ENCODE measurements at regions not wholly inside any gene's neighbourhood (a gene's known extent, or its start where the extent isn't known, plus 50 kb on each side); places are given as distances from the start of the nearest gene placed in this dataset.

DNA sequence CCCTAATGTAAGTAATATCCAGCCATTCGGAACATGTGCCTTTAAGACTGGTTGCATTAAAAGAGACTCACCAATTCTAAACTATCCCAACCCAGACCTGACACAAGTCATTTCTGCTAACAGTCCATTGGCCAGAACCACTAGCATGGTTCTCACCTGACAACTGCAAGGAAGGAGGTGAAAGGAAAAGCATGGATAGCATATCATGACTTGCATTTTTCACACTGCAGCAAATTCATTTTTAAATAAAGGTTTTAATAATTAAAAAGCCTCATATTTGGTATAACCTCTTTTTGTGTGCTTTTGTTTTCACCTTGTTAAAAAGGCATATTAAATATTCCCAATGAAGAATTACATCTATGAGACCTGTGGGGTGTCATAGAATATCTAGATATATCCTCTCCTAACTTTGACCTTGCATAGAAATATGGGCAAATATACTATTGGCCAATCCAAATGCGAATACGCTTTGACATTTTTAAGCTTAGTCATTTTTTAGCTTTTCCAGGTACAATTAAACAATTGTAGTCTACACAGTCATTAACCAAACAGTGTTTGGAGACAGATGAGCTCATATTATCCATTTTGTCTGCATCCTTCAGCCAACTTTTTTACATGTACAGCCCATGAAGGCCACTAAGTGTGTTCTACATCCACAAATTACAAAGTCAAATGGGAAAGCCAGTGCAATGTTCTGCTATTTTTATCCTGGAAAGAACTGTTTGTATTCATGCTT, 295.3 kb downstream of the PDGFC start:
- Histone ChIP-seq H3K27ac (ENCODE audit: low read depth, low read length) (peak overlapping the region; percentile 49), H3K36me3 (ENCODE audit: insufficient read depth, low read length) (no peaks in the 10 kb centered on the region), H3K4me1 (ENCODE audit: control insufficient read depth, insufficient read depth, low read length, unreplicated experiment) (peaks cover 35% of the 10 kb centered on the region), H2AFZ (ENCODE audit: low read length, unreplicated experiment) (peak overlapping the region; percentile 55), H3K79me2 (ENCODE audit: control insufficient read depth, insufficient read depth, low read length, unreplicated experiment) (no peaks in the 10 kb centered on the region), H3K4me3 (ENCODE audit: low read depth, low read length) (no peak overlapping the region), H3K27me3 (ENCODE audit: insufficient read depth, low read length) (no peaks in the 10 kb centered on the region)

DNA sequence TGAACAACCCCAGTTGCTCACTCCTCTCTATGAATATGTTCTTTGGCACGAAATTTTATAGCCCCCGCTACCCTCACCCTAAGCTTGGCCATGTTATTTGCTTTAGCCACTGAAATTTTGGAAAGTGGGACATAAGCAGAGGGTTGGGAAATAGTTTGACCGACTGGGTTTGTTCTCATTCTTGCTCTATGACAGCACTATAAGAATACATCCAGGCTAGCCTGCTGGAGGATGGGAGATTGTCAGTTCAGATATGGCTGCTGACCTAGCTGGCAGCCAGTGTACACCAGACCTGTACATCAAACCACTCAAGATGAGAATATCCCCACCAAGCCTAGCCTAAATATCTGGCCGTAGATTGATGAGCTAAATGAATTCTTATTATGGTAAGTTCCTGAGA, 298.1 kb downstream of the PDGFC start:
- peaks cover 35% of the 10 kb centered on the region for H3K4me1 ChIP-seq (ENCODE audit: control insufficient read depth, insufficient read depth, low read length, unreplicated experiment)
- H3K4me3 ChIP-seq (ENCODE audit: low read depth, low read length), result no peak overlapping the region
- H2AFZ ChIP-seq (ENCODE audit: low read length, unreplicated experiment), result peak overlapping the region; percentile 3
- no peaks in the 10 kb centered on the region for H3K27me3 ChIP-seq (ENCODE audit: insufficient read depth, low read length)
- H3K36me3 ChIP-seq (ENCODE audit: insufficient read depth, low read length), result no peaks in the 10 kb centered on the region
- no peaks in the 10 kb centered on the region for H3K79me2 ChIP-seq (ENCODE audit: control insufficient read depth, insufficient read depth, low read length, unreplicated experiment)
- 0 out of 2 replicates have a peak overlapping the region, but pooled peaks have one; percentile 13 for H3K27ac ChIP-seq (ENCODE audit: low read depth, low read length)

DNA sequence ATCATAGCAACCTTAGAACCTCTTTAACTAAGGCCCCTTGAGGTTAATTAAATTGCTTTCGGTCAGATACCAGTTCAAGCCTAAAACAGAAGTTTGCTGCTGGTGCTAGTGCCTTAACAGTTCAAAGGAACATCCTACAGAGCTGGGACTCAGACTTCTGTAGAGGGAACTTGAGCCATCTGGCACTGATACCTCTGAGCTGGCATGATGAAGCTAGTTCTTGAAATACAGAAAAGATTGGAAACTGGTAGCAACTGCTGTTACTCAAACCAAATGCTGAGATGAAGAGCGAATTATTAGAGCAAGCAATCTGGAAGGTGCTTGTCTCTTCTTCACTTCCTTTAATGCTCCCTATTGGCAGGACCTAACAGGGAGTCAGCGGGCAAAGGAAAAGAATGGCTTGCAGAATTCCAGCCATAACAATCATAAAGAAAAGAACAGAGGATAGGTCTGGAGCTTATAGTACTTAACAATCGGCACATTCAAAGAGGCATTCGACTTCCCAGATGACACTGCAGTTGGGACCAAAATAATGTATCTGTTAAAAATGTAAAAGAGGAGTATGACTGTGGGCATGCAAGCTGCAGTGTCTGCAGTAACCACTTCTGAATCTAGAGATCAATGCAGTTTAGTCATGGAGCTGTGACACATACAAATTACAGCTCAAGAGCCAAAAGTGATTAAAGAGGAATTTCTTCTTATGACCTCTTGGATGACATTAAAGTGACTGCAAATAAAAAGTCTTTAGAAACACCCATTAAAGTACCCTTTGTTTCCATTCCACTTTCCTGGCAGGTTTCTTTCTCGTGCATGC, 298.9 kb downstream of the PDGFC start:
- Histone ChIP-seq H3K79me2 (ENCODE audit: control insufficient read depth, insufficient read depth, low read length, unreplicated experiment) (no peaks in the 10 kb centered on the region), H3K4me3 (ENCODE audit: low read depth, low read length) (no peak overlapping the region), H2AFZ (ENCODE audit: low read length, unreplicated experiment) (peak overlapping the region; percentile 5), H3K36me3 (ENCODE audit: insufficient read depth, low read length) (no peaks in the 10 kb centered on the region), H3K27me3 (ENCODE audit: insufficient read depth, low read length) (no peaks in the 10 kb centered on the region), H3K27ac (ENCODE audit: low read depth, low read length) (no peak overlapping the region), H3K4me1 (ENCODE audit: control insufficient read depth, insufficient read depth, low read length, unreplicated experiment) (peaks cover 31% of the 10 kb centered on the region)

- H3K4me1 ChIP-seq (ENCODE audit: control insufficient read depth, insufficient read depth, low read length, unreplicated experiment), result peaks cover 8% of the 10 kb centered on the region
- no peak overlapping the region for H3K27ac ChIP-seq (ENCODE audit: low read depth, low read length)
- no peaks in the 10 kb centered on the region for H3K27me3 ChIP-seq (ENCODE audit: insufficient read depth, low read length)
- no peaks in the 10 kb centered on the region for H3K36me3 ChIP-seq (ENCODE audit: insufficient read depth, low read length)
- no peaks in the 10 kb centered on the region for H3K79me2 ChIP-seq (ENCODE audit: control insufficient read depth, insufficient read depth, low read length, unreplicated experiment)
- no peak overlapping the region for H2AFZ ChIP-seq (ENCODE audit: low read length, unreplicated experiment)
- no peak overlapping the region for H3K4me3 ChIP-seq (ENCODE audit: low read depth, low read length)
Measured at GRCh38 chr4:156665780-156666366, 305.7 kb downstream of the PDGFC start.

- H3K79me2 ChIP-seq (ENCODE audit: control insufficient read depth, insufficient read depth, low read length, unreplicated experiment), result no peaks in the 10 kb centered on the region
- H3K36me3 ChIP-seq (ENCODE audit: insufficient read depth, low read length), result no peaks in the 10 kb centered on the region
- no peak overlapping the region for H3K27ac ChIP-seq (ENCODE audit: low read depth, low read length)
Measured at GRCh38 chr4:156663663-156664062, 307.9 kb downstream of the PDGFC start.

DNA sequence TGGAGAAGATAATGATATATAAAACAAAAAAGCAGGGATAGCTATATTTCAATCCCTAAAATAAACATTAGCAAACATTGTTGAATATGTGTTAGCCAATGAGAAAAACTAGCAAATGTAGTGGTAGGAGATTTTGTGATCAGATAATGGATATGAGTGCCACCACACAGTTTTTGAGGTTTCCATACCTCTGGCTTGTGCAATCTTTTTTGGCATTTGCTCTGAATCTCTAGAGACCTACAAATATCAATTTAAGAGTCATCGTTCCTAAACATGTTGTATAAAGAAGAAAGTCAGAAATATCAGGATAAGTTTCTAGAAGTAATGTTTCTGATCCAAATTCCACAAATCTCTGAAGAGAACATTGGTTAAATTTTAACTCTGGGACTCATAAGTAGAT, 308.7 kb downstream of the PDGFC start:
- H3K27ac ChIP-seq (ENCODE audit: low read depth, low read length), result no peak overlapping the region
- H2AFZ ChIP-seq (ENCODE audit: low read length, unreplicated experiment), result no peak overlapping the region

More at GRCh38 chr4:156663663-156664062, 307.9 kb downstream of the PDGFC start:
- Histone ChIP-seq H3K27me3 (ENCODE audit: insufficient read depth, low read length) (no peaks in the 10 kb centered on the region), H3K4me1 (ENCODE audit: control insufficient read depth, insufficient read depth, low read length, unreplicated experiment) (peaks cover 8% of the 10 kb centered on the region), H2AFZ (ENCODE audit: low read length, unreplicated experiment) (no peak overlapping the region), H3K4me3 (ENCODE audit: low read depth, low read length) (no peak overlapping the region)

DNA sequence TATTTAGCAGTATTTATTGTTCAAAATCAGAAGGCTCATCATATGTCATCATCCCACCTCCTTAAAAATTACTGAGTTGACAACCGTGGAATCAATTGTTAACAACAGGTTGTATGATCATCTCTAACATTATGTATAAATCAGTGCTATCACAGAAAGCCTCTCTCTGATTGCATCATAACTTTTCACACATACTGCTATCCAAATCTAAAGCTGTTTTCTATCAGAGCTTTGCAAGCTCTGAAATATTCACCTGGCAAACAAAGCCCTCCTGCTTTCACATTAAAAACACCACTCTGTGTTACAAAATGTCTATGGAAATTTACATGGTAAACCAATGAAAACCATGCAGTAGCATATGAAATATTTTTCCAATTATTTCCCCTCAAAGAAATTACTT, 310.0 kb downstream of the PDGFC start:
- no peaks in the 10 kb centered on the region for H3K27me3 ChIP-seq (ENCODE audit: insufficient read depth, low read length)
- H3K4me1 ChIP-seq (ENCODE audit: control insufficient read depth, insufficient read depth, low read length, unreplicated experiment), result peaks cover 8% of the 10 kb centered on the region
- H3K79me2 ChIP-seq (ENCODE audit: control insufficient read depth, insufficient read depth, low read length, unreplicated experiment), result no peaks in the 10 kb centered on the region
- H2AFZ ChIP-seq (ENCODE audit: low read length, unreplicated experiment), result no peak overlapping the region
- H3K27ac ChIP-seq (ENCODE audit: low read depth, low read length), result no peak overlapping the region
- no peaks in the 10 kb centered on the region for H3K36me3 ChIP-seq (ENCODE audit: insufficient read depth, low read length)
- no peak overlapping the region for H3K4me3 ChIP-seq (ENCODE audit: low read depth, low read length)

More for the DNA sequence above, 308.7 kb downstream of the PDGFC start:
- Histone ChIP-seq H3K4me1 (ENCODE audit: control insufficient read depth, insufficient read depth, low read length, unreplicated experiment) (peaks cover 8% of the 10 kb centered on the region), H3K27me3 (ENCODE audit: insufficient read depth, low read length) (no peaks in the 10 kb centered on the region), H3K4me3 (ENCODE audit: low read depth, low read length) (no peak overlapping the region), H3K79me2 (ENCODE audit: control insufficient read depth, insufficient read depth, low read length, unreplicated experiment) (no peaks in the 10 kb centered on the region), H3K36me3 (ENCODE audit: insufficient read depth, low read length) (no peaks in the 10 kb centered on the region)

- Histone ChIP-seq H3K27ac (ENCODE audit: low read depth, low read length) (no peak overlapping the region), H3K4me3 (ENCODE audit: low read depth, low read length) (no peak overlapping the region), H2AFZ (ENCODE audit: low read length, unreplicated experiment) (no peak overlapping the region), H3K36me3 (ENCODE audit: insufficient read depth, low read length) (no peaks in the 10 kb centered on the region), H3K79me2 (ENCODE audit: control insufficient read depth, insufficient read depth, low read length, unreplicated experiment) (no peaks in the 10 kb centered on the region), H3K4me1 (ENCODE audit: control insufficient read depth, insufficient read depth, low read length, unreplicated experiment) (peaks cover 8% of the 10 kb centered on the region), H3K27me3 (ENCODE audit: insufficient read depth, low read length) (no peaks in the 10 kb centered on the region)
Measured at GRCh38 chr4:156660465-156660864, 311.1 kb downstream of the PDGFC start.

DNA sequence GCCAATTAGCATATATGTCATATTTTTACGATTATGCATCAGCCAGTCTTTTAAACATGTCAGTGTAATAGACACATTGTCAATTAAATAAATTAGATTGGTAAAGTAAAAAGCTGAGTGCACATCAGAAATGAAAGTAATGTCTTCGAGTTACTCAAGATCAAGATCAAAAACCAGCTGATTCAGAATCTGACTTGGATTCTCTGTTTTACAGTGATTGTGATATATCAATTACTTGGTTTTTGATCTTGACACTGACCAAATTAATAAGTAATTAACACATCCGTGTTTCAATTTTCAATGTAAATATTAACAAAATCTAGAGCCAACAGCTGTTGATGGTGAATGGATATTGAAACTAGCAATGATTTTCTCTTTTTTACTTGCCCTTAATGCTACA, 311.6 kb downstream of the PDGFC start:
- Histone ChIP-seq H3K27me3 (ENCODE audit: insufficient read depth, low read length) (no peaks in the 10 kb centered on the region), H2AFZ (ENCODE audit: low read length, unreplicated experiment) (no peak overlapping the region), H3K27ac (ENCODE audit: low read depth, low read length) (no peak overlapping the region), H3K36me3 (ENCODE audit: insufficient read depth, low read length) (no peaks in the 10 kb centered on the region), H3K4me1 (ENCODE audit: control insufficient read depth, insufficient read depth, low read length, unreplicated experiment) (peaks cover 8% of the 10 kb centered on the region), H3K4me3 (ENCODE audit: low read depth, low read length) (no peak overlapping the region), H3K79me2 (ENCODE audit: control insufficient read depth, insufficient read depth, low read length, unreplicated experiment) (no peaks in the 10 kb centered on the region)

GRCh38 chr4:156659570-156659969, 312.0 kb downstream of the PDGFC start:
- Histone ChIP-seq H3K27me3 (ENCODE audit: insufficient read depth, low read length) (no peaks in the 10 kb centered on the region), H2AFZ (ENCODE audit: low read length, unreplicated experiment) (no peak overlapping the region), H3K27ac (ENCODE audit: low read depth, low read length) (no peak overlapping the region), H3K4me1 (ENCODE audit: control insufficient read depth, insufficient read depth, low read length, unreplicated experiment) (peaks cover 8% of the 10 kb centered on the region), H3K36me3 (ENCODE audit: insufficient read depth, low read length) (no peaks in the 10 kb centered on the region), H3K4me3 (ENCODE audit: low read depth, low read length) (no peak overlapping the region), H3K79me2 (ENCODE audit: control insufficient read depth, insufficient read depth, low read length, unreplicated experiment) (no peaks in the 10 kb centered on the region)
